Common myeloid progenitor, CD34-positive (primary cell): ENCODE measurements at regions not wholly inside any gene's neighbourhood (a gene's known extent, or its start where the extent isn't known, plus 50 kb on each side); places are given as distances from the start of the nearest gene placed in this dataset.

Source experiments
- CTCF ChIA-PET: fragments of 350-600 bp; sonication (Branson Sonifier 250); formaldehyde crosslinking; loops from one replicate; lab custom pipeline; 2021; ENCODE audit warnings: antibody characterized with exemption; lab: Charles Lee
- POLR2A ChIA-PET: fragments of 350-600 bp; sonication (Branson Sonifier 250); formaldehyde crosslinking; loops from one replicate; lab custom pipeline; 2021; ENCODE audit warnings: antibody characterized with exemption; lab: Charles Lee
- DNase-seq, 3 donors: peaks; one replicate each; pipeline versions ENCODE4 v3.0.0 to v3.0.0-alpha.2; 2013
- H3K27ac ChIP-seq, 2 experiments: 1 replicate in 1 of 2; 2 replicates in 1 of 2; pipeline ENCODE4 v1.7.0; 2013; ENCODE audit warnings: inconsistent platforms in 2 of 2, low read length in 2 of 2, mild to moderate bottlenecking in 2 of 2, low read depth in 1 of 2, moderate library complexity in 1 of 2; ENCODE audit not compliant: severe bottlenecking in 2 of 2, insufficient read depth in 1 of 2, poor library complexity in 1 of 2
- H3K27me3 ChIP-seq, 5 experiments: replicated peaks in 2 of 5; 1 replicate in 3 of 5; 2 replicates in 2 of 5; pipeline versions ENCODE4 v1.6.1 to v1.7.0; 2013; ENCODE audit warnings: low read length in 4 of 5, mild to moderate bottlenecking in 2 of 5, moderate library complexity in 2 of 5, inconsistent platforms in 1 of 5; ENCODE audit not compliant: insufficient read depth in 5 of 5, control insufficient read depth in 4 of 5
- H3K36me3 ChIP-seq, 4 experiments: 1 replicate in 2 of 4; 2 replicates in 2 of 4; pipeline versions ENCODE4 v1.6.1 to v1.7.0; 2013; ENCODE audit warnings: low read length in 3 of 4, control low read depth in 1 of 4, mild to moderate bottlenecking in 1 of 4; ENCODE audit not compliant: control insufficient read depth in 4 of 4, insufficient read depth in 4 of 4
- H3K4me1 ChIP-seq, 4 experiments: 1 replicate in 3 of 4; 2 replicates in 1 of 4; pipeline versions ENCODE4 v1.6.1 to v1.7.1; 2013; ENCODE audit warnings: low read length in 3 of 4, mild to moderate bottlenecking in 3 of 4, control low read depth in 1 of 4, inconsistent platforms in 1 of 4, moderate library complexity in 1 of 4; ENCODE audit not compliant: control insufficient read depth in 4 of 4, insufficient read depth in 4 of 4; ENCODE audit errors: control extremely low read depth in 1 of 4
- H3K4me3 ChIP-seq, 7 experiments: 1 replicate in 4 of 7; 2 replicates in 3 of 7; pipeline versions ENCODE4 v1.5.1 to v1.7.0; 2013; ENCODE audit warnings: mild to moderate bottlenecking in 7 of 7, low read length in 6 of 7, moderate library complexity in 6 of 7, inconsistent platforms in 2 of 7, low read depth in 2 of 7, control low read depth in 1 of 7; ENCODE audit not compliant: insufficient read depth in 4 of 7, control insufficient read depth in 1 of 7; ENCODE audit errors: extremely low read depth in 1 of 7
- H3K9me3 ChIP-seq, 5 experiments: 1 replicate in 4 of 5; 2 replicates in 1 of 5; pipeline versions ENCODE4 v1.6.1 to v1.7.1; 2013; ENCODE audit warnings: low read length in 4 of 5, mild to moderate bottlenecking in 2 of 5, inconsistent platforms in 1 of 5, low read depth in 1 of 5, moderate library complexity in 1 of 5; ENCODE audit not compliant: control insufficient read depth in 4 of 5, insufficient read depth in 2 of 5; ENCODE audit errors: control extremely low read depth in 1 of 5
- WGBS: methylation state at CpG from one replicate; pipeline ENCODE4 v1.1.5; 2013; ENCODE audit not compliant: insufficient coverage; 5-methylcytosine and 5-hydroxymethylcytosine counted together

GRCh38 chr6:40674170-40674569 is 87.0 kb upstream of the LRFN2 start:
- no peak overlapping the region for H3K4me3 ChIP-seq
- POLR2A ChIA-PET = no interaction called here
- no peak for DNase-seq
- CTCF ChIA-PET = no interaction called here
- peaks cover 0 to 7% (median 2%) of the 10 kb centered on the region in 5 experiments for H3K9me3 ChIP-seq
- H3K4me1 ChIP-seq = no peaks in the 10 kb centered on the region
- H3K27me3 ChIP-seq = peaks cover 0 to 7% (median 0%) of the 10 kb centered on the region in 5 experiments
- no peaks in the 10 kb centered on the region for H3K36me3 ChIP-seq
- no peak overlapping the region for H3K27ac ChIP-seq
- WGBS = 96% methylated on average over 7 of the region's 8 CpGs

- Histone ChIP-seq H3K9me3 (peaks cover 0 to 3% (median 0%) of the 10 kb centered on the region in 5 experiments), H3K4me3 (no peak overlapping the region), H3K27ac (no peak overlapping the region), H3K27me3 (peaks cover 0 to 7% (median 0%) of the 10 kb centered on the region in 5 experiments), H3K4me1 (no peaks in the 10 kb centered on the region), H3K36me3 (no peaks in the 10 kb centered on the region)
- WGBS = 95% methylated on average over 5 of the region's 5 CpGs
- no peak for DNase-seq
- ChIA-PET POLR2A (no interaction called here), CTCF (interaction anchor here (1.4 kb wide), 1 partner anchor 10 kb away, joined by 3 read pairs; no protein-coding TSS in a partner anchor)
Measured at GRCh38 chr6:40672087-40672486, 84.9 kb upstream of the LRFN2 start.

- H3K27me3 ChIP-seq = peaks cover 0 to 7% (median 0%) of the 10 kb centered on the region in 5 experiments
- CTCF ChIA-PET = interaction anchor here (1.4 kb wide), 1 partner anchor 10 kb away, joined by 3 read pairs; no protein-coding TSS in a partner anchor
- 100% methylated on average over 2 of the region's 3 CpGs for WGBS
- POLR2A ChIA-PET = no interaction called here
- no peaks in the 10 kb centered on the region for H3K4me1 ChIP-seq
- H3K36me3 ChIP-seq = no peaks in the 10 kb centered on the region
- no peak for DNase-seq
- H3K27ac ChIP-seq = no peak overlapping the region
- H3K9me3 ChIP-seq = peaks cover 0 to 5% (median 0%) of the 10 kb centered on the region in 5 experiments
- no peak overlapping the region for H3K4me3 ChIP-seq
Measured at GRCh38 chr6:40671694-40672050, 84.5 kb upstream of the LRFN2 start.

GRCh38 chr6:40671001-40671693 is 84.0 kb upstream of the LRFN2 start:
- 90% methylated on average over 15 of the region's 15 CpGs for WGBS
- CTCF ChIA-PET = no interaction called here
- Histone ChIP-seq H3K36me3 (no peaks in the 10 kb centered on the region), H3K27ac (no peak overlapping the region), H3K27me3 (peaks cover 0 to 7% (median 0%) of the 10 kb centered on the region in 5 experiments), H3K4me1 (no peaks in the 10 kb centered on the region), H3K9me3 (peaks cover 0 to 5% (median 0%) of the 10 kb centered on the region in 5 experiments), H3K4me3 (no peak overlapping the region)
- POLR2A ChIA-PET = no interaction called here
- no peak for DNase-seq

GRCh38 chr6:40669343-40669742 is 82.2 kb upstream of the LRFN2 start:
- peaks cover 0 to 7% (median 0%) of the 10 kb centered on the region in 5 experiments for H3K27me3 ChIP-seq
- no peaks in the 10 kb centered on the region for H3K36me3 ChIP-seq
- POLR2A ChIA-PET = no interaction called here
- H3K4me1 ChIP-seq = no peaks in the 10 kb centered on the region
- CTCF ChIA-PET = no interaction called here
- no peak overlapping the region for H3K27ac ChIP-seq
- no peak for DNase-seq
- H3K9me3 ChIP-seq = peaks cover 0 to 16% (median 11%) of the 10 kb centered on the region in 5 experiments
- WGBS = no CpG with 5 or more reads among the region's 3 CpGs
- no peak overlapping the region for H3K4me3 ChIP-seq

GRCh38 chr6:40668203-40668602 is 81.0 kb upstream of the LRFN2 start:
- ChIA-PET CTCF (no interaction called here), POLR2A (interaction anchor here (0.6 kb wide), 1 partner anchor 51 kb away, joined by 3 read pairs; no protein-coding TSS in a partner anchor)
- DNase-seq = no peak
- Histone ChIP-seq H3K9me3 (peaks cover 0 to 27% (median 20%) of the 10 kb centered on the region in 5 experiments), H3K27ac (no peak overlapping the region), H3K4me1 (no peaks in the 10 kb centered on the region), H3K36me3 (no peaks in the 10 kb centered on the region), H3K27me3 (peaks cover 0 to 7% (median 0%) of the 10 kb centered on the region in 5 experiments), H3K4me3 (no peak overlapping the region)
- WGBS = 94% methylated on average over 2 of the region's 2 CpGs

- no peaks in the 10 kb centered on the region for H3K36me3 ChIP-seq
- H3K27ac ChIP-seq = no peak overlapping the region
- WGBS = 98% methylated on average over 4 of the region's 4 CpGs
- H3K4me3 ChIP-seq = no peak overlapping the region
- no peaks in the 10 kb centered on the region for H3K27me3 ChIP-seq
- peaks cover 0 to 28% (median 20%) of the 10 kb centered on the region in 5 experiments for H3K9me3 ChIP-seq
- POLR2A ChIA-PET = no interaction called here
- no peak for DNase-seq
- no peaks in the 10 kb centered on the region for H3K4me1 ChIP-seq
- CTCF ChIA-PET = no interaction called here
Measured at GRCh38 chr6:40666530-40666929, 79.4 kb upstream of the LRFN2 start.
